LHCN-M2 (cell line): ENCODE measurements at regions not wholly inside any gene's neighbourhood (a gene's known extent, or its start where the extent isn't known, plus 50 kb on each side); places are given as distances from the start of the nearest gene placed in this dataset.
"Not testable (repeated sequence)": the region's sequence is repeated elsewhere in the genome, so short reads cannot be mapped to it uniquely, and the experiment has no call there.

ENCODE experiments used
- DNase-seq: peaks from one replicate; pipeline ENCODE4 v3.0.0-alpha.2; 2012; ENCODE audit warnings: low read depth

- DNase-seq: not testable (repeated sequence)
Measured at GRCh38 chr6:28836703-28837102, 87.1 kb downstream of the TRIM27 start.

GRCh38 chr6:28838289-28838633 lies 85.5 kb downstream of the TRIM27 start:
- DNase-seq: peak; percentile 64

- peak; percentile 79 for DNase-seq
Measured at GRCh38 chr6:28838634-28839442, 84.9 kb downstream of the TRIM27 start.

- DNase-seq: no peak
Measured at GRCh38 chr6:28839443-28840120, 84.2 kb downstream of the TRIM27 start.

- DNase-seq: no peak
Measured at GRCh38 chr6:28841290-28841689, 82.5 kb downstream of the TRIM27 start.

- not testable (repeated sequence) for DNase-seq
Measured at GRCh38 chr6:28848756-28849155, 75.0 kb downstream of the TRIM27 start.
